ELF-1 (cell line): ENCODE measurements at regions not wholly inside any gene's neighbourhood (a gene's known extent, or its start where the extent isn't known, plus 50 kb on each side); places are given as distances from the start of the nearest gene placed in this dataset.
"Not testable (repeated sequence)": the region's sequence is repeated elsewhere in the genome, so short reads cannot be mapped to it uniquely, and the experiment has no call there.

Experiments used
- DNase-seq: peaks from one replicate; pipeline ENCODE4 v3.0.0-alpha.2; 2016; ENCODE audit warnings: low read depth, low spot score

- no peak for DNase-seq
Observed at GRCh38 chr3:157585386-157585785, 82.2 kb upstream of the VEPH1 start.

- no peak for DNase-seq
Observed at GRCh38 chr3:157582637-157582973, 79.4 kb upstream of the VEPH1 start.

GRCh38 chr3:157581956-157582636 is 78.9 kb upstream of the VEPH1 start:
- not testable (repeated sequence) for DNase-seq

- DNase-seq, result no peak
Observed at GRCh38 chr3:157581371-157581770, 78.2 kb upstream of the VEPH1 start.

- no peak for DNase-seq
Observed at GRCh38 chr3:157578181-157578580, 75.0 kb upstream of the VEPH1 start.

- no peak for DNase-seq
Observed at GRCh38 chr3:157574531-157574930, 71.3 kb upstream of the VEPH1 start.

GRCh38 chr3:157573780-157574378 is 70.7 kb upstream of the VEPH1 start:
- no peak for DNase-seq

GRCh38 chr3:157573281-157573680 is 70.1 kb upstream of the VEPH1 start:
- DNase-seq, result no peak

- DNase-seq, result peak; percentile 53
Observed at GRCh38 chr3:157572559-157573270, 69.5 kb upstream of the VEPH1 start.

- no peak for DNase-seq
Observed at GRCh38 chr3:157566596-157566995, 63.4 kb upstream of the VEPH1 start.

- no peak for DNase-seq
Observed at GRCh38 chr3:157559401-157559800, 56.2 kb upstream of the VEPH1 start.
